Kidney capillary endothelial cell (primary cell): ENCODE measurements at regions not wholly inside any gene's neighbourhood (a gene's known extent, or its start where the extent isn't known, plus 50 kb on each side); places are given as distances from the start of the nearest gene placed in this dataset.
"Not testable (repeated sequence)": the region's sequence is repeated elsewhere in the genome, so short reads cannot be mapped to it uniquely, and the experiment has no call there.

Source experiments
- DNase-seq: peaks from one replicate; pipeline ENCODE4 v3.0.0-alpha.2; 2018; ENCODE audit warnings: low spot score

DNA sequence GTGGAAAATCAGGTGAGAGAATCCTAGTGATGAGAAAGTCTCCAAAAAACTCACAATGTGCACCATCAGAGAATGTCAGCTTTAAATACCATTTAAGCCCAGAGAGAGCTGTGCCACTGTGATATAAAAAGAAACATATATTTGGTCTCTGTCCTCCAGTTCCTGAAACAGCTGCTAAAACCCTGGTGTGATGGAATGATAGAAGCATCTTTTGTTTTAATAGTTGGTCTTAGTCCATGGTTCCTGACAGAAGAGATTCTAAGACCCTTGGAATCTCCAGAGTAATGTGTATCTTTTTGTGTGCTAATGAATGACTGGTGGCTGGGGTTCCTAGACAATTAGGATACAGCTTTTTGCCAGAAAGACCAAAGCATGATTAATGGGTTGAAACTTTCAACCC, 302.8 kb upstream of the B3GALT2 start:
- DNase-seq: no peak

DNA sequence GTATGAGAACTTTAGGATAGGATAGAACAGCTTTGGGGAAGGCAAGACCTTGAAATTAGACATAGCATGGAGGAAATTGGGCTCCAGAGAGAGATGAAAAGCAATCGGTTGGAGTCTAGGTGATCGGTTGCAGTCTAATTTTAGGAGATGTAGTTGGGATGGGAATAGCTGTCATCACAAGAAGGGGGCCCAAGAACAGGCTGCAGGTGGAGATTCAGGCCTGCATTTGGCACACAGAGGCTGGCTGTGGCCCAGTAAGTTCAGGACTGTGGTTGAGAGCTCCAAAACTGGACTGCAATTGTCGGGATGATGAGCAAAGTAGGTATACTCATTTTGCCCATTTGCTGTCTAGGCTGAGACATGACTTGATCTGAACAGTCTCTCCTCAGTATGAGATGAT, 301.3 kb upstream of the B3GALT2 start:
- no peak for DNase-seq

DNA sequence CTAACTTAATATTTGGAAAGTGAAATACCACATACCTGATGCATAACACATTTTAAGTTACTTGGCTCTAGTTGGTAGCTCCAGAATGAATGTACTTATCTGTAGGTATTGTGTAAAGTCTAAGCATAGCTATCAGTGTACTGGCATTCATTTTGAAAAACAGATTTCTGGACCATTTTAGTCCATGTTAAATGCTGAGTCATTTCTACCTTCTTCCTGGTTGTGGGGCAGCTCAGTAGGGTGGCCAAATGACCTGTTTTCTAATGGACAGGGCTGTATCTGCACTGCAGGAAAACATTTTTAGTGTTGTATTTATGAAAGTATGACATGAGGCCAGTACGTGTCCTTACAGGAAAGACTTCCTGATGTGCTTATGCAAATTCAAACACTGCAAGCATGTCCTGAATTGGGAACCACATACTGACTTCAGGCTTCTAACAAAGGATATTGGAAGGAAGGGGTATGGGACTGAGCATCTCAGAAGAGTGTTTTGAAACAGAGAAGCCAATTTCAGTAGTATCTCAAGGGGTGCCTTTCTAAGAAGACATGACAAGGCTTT, 300.3 kb upstream of the B3GALT2 start:
- peak; percentile 3 for DNase-seq

DNA sequence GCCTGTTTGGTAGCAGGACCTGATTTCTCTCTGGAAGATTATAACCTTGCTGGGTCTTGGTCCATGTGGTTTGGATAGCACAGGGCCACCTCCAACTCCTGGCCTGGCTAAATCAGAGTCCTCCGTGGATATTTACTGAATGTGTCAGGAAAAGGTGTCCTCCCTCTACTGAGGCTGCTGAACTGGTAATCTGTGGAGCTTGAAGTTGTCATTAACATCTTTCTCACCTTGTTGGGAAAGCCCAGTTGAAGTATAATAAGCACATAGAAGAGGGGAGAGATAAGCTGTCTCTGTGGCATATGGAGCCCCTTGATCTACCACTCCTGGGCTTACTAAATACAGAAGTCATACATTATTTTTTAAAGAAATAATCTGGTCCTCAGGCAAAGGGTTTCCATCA, 294.3 kb upstream of the B3GALT2 start:
- DNase-seq: no peak

DNA sequence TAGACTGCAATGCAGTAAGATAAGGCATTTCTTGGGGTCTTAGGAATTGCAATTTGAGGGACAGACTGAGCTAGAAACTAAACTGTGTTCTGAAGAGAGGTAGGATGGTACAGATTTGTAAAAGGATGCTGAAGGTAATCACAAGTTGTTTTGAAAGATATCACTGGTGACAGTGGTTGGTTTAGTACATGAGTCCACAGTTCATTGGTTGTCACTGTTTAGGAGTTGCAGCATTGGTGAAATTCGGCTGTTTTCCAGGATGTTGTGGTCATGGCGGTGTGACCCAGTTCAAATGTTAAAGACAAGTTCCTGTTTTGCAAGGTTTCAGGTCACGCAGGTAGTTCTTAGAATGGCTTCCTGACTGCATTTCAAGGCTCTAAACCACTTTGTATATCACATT, 292.8 kb upstream of the B3GALT2 start:
- no peak for DNase-seq

DNA sequence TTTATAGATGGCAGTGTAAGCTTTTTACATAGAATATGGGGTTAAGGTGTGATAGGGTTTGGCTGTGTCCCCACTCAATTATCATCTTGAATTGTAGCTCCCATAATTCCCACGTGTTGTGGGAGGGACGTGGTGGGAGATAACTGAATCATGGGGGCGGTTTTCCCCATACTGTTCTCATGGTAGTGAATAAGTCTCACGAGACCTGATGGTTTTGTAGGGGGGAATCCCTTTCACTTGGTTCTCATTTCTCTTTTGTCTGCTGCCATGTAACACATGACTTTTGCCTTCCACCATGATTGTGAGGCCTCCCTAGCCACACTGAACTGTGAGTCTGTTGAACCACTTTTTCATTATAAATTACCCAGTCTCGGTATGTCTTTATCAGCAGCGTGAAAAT, 290.3 kb upstream of the B3GALT2 start:
- no peak for DNase-seq

DNA sequence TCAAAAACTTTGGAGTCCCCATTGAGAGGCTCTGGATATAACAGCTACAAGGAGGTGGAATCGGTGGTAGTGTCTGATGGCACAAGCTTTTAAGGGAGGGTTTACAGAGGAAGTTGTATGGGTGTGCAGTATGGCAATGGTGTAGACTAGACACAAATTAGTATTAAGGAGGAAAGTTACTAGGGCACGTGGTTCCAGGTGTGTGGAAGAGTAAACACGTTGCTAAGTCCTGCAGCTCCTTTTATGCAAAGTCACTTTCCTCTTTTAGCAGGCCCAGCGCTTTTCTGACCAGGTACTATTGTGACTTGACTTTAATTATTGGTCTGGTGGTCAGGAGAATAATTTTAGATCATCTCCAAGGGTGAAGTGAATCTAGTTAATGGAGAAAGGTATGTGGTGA, 287.5 kb upstream of the B3GALT2 start:
- no peak for DNase-seq

DNA sequence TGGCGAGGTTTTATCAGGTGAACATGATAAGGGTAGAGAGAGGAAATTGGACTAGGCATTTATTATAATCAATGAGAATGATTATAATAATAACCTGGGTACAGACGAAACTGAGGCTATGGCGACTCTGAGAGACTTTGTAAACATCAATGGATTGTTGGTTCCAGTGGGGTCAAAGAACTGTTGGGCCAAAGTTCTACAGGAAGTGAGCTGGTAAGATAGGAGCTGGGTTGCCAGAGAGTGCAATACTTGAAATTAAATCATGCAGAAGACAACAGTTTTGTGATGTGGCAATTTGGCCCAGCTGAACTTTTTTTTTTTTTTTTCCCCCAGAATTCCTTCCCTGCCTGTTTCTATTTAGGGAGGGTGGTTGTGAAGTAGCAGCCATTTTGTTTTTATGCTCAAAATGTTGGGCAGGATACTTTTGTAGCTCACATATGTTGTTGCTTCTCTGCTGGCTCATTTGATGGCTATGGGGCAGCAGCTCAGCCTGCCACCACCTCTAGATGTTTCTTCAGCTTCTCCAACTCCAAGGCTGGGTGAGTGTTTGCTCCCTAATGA, 286.5 kb upstream of the B3GALT2 start:
- no peak for DNase-seq

DNA sequence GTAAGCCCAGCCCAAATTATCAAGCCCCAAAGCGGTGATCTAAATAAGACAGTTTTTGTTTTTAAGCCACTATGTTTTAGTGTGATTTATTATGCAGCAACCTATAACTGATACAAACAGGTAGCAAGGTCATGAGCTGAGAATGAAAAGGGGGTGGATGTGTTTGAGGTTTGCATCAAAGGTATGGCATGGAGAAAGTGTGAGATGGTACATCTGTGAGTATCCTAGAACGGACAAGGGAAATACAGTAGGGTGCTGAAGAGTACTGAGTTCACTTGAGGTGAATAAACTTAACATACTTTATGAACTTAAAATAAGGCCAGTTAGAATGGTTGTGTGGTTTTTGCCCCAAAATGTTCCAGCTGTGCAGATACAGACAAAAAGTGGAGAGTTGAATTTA, 286.0 kb upstream of the B3GALT2 start:
- DNase-seq: no peak

DNA sequence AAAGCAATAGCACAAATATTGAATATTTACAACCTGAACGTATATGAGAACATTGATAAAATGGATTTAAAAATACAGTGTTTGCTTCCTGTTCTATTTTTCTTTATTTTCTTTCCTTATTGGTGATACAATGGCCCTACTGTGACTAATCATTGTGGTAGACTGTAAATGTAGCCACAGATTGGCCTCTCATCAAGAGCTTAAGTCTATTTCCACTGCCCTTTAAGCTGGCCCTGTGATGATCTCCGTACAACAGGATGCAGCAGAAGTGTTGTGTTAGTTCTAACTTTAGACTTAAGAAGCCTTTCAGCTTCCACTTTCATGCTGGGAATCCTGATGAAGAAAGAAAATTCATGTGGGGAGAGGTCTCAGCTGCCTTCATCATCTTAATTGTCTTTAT, 285.6 kb upstream of the B3GALT2 start:
- DNase-seq: no peak

DNA sequence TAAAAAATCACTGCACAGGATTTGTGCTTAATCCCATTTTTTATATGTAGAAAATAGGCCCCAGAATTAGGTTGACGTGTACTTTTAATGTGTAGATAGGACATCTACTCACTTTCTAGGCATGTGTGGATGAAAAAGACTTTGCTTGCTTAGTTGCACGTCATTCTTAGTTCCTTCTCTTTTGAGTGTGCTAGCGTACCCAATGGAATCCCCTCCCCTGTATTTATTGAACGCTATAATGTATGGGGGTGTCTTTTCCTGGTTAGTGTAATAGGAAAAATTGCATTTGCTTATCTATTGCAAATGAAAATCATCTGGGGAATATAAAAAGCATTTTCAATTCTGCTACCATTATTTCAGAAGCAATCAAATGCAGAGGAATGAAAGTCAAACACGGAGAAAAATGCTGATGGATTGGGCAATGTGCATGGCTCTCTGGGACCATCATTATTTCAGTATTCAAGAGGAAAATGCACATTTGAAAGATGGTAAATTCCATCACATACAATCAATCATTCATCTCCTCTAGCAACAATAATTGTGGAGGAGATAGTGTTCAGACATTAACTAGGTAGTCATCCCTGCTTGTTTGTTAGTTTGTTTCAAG, 277.0 kb upstream of the B3GALT2 start:
- no peak for DNase-seq

DNA sequence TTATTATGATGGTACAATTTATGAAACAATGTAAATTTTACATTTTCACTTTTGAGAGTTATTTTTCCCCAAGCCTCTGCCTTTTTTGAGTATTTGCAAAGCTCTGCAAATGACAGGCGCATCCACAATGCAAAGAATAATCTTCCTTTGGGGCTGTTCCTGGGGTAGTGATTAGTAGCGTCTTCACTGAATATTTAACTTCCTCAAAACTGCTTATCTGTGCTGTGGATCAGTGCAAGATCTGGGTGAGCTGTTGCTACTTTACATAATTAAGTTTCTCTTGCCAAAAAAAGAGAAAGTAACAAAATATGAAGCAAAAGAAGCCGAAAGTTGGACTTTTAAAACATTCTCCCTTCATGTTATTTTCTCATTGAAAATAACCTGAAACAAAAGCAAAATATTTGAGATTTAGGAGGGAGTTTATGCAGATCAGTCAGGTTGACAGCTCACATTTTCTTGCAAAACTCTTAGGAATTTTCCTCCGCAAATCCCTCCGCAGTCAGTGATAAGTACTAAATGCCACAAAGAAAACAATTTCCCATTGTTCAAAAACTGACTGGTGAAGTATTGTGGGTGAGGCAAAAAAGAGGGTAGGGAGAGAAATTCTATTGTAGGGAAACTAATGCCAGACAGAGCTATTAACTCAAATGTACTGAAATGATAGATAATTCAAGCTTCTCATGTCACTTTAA, 276.4 kb upstream of the B3GALT2 start:
- no peak for DNase-seq

DNA sequence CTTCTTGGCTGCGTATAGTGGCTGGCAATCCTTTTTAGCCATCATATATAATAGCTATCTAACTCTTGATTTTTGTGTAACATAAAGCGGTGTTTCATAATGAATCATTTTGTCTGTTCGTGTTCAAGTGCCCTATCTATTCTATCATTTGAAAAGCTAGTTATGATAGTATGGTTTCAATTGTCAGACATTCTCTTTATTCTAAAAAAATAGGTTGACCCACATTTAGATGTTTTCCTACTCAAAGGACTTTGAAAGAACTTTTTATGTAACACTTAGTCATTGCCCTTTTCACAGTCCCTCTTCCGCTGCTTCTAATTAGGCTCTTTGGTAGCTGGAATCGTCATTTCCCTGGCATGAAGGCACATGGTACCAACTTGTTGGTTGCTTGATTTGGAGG, 272.2 kb upstream of the B3GALT2 start:
- DNase-seq: no peak

DNA sequence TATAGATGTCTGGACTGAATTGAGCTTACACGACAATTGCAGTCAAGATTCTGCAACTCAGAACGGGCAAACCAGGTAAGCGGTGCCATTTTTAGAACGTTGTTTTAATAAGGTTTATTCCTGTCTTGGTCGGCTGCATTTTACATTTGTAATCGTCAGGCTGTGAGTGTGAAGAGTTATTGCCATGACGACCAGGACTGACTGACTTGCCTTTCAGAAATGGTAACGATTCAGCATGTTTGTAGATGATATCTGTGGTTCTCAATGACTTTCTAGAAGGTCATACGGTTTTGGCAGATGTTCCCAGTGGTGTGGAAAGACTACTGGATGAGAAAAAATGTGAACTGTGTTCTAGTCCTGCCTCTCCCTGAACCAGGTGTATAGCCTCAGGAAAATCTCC, 271.3 kb upstream of the B3GALT2 start:
- no peak for DNase-seq

DNA sequence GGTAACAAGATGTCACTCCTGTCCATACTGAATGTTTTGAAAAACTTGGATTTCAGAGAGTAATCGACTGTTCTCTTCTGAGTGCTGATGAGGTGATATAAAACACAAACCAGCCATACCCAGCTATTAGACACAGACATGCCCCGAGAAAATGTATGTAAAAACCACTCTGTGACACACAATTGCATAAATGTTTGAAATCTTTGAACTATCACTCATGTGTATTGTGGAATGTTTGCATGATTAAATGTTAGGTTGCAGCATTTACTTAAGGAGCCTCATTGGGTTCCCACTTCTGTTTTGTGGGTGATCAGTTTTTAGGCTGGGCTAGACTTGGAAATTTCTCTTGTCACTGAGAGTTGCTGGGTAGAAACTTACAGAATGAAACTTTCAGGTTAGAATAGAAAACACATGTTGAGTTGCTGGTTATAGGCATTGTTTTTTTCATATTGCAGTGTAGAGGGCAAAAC, 270.4 kb upstream of the B3GALT2 start:
- no peak for DNase-seq

DNA sequence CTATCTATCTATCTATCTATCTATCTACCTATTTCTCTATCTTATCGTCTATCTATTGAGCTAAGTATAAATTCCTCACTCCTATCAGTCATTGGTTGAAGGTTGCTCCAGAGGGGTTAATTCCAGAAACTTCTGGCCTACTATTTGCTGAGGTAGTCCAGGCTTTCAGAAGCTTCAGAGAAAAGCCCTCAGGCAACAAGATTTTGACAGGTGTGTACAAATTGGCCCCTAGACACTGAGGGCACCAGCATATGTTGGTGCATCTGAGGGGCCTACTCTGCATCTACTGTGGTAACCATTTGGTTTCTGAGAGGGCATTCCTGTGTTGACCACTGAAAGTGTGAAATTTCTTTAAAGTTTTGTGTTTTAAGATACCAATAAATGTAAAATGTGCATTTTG, 265.2 kb upstream of the B3GALT2 start:
- no peak for DNase-seq

DNA sequence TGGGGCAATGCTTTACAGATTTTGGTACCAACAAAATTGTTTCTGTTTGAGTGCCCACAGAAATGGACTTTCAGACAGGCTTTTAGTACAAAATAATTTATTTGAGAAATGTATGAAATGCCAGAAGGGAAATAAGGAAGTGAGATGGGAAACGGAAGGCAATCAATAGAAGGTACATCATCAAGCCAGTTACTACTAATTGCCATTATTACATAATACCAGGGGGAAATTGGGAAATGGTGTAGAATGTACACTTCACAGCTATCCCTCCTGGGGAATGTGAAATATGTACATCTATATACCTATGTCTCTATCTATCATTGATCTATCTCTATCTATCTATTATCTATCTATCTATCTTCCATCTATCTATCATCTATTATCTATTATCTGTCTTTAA, 264.6 kb upstream of the B3GALT2 start:
- no peak for DNase-seq

DNA sequence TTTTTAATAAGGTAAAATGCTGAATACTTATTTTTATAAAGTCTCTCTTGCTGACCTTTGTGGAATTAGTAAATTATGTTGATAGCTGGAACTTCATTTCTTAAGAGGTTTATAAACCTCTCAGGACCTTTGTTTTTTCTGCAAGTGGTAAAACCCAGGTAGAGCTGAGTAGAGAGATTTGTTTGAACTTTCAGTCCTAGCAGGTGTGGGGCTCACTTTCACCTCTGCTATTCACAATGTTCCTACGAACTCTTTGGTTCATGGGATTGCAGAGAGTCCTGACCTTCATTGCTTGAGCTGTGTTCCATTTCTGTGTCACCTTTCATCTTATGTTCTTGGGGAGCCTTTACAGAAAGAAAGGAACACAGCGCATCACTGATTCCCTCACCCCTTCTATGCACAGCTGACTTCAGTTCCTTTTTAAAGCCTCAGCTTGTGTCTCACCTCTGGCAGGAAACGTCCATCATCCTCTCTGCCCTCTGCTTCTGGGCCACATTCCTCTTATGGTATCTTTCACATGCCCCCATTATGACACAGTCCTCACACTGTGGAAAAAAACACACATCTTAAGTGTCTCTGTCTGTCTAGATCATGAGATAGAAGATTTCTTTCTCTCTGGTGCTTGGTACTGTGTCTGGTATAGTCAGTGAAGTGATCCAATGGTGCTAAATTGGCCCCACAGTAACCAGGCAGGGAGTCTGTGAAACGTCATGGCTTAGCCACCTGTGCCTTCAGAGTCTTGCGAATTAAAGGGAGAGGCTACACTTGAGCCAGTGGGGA, 262.5 kb upstream of the B3GALT2 start:
- DNase-seq: no peak

DNA sequence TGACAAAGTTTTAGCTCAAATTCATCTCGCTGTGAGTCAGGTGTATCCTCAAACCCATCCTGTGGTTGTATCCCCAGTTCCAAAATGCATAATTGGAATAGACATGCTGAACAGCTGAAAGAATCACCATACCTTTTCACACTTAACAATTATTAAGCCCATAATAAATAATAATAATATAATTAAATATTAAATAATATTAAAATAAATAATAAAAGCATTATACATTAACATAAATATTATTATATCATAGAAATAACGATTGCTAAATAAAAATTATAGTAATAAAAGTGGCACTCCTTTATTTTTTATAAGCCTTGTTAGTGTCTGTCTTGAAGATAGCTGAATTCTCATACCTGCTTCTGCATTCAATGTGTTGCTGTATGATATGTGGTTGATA, 257.5 kb upstream of the B3GALT2 start:
- no peak for DNase-seq

DNA sequence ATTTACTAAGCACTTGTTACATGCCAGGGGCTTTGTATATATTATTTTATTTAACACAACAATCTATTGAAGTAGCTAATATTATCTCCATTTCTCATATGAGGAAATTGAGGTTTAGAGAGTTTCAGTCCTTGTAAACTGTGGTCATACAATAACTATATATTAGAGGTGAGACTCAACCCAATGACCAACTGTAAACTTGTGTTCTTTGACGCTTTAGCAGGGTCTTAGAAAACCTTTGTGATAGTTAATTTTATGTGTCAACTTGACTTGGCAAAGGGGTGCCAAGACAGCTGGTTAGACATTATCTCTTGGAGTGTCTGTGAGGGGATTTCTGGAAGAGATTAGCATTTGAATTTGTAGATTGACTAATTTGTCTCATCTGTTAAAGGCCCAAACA, 252.4 kb upstream of the B3GALT2 start:
- no peak for DNase-seq

DNA sequence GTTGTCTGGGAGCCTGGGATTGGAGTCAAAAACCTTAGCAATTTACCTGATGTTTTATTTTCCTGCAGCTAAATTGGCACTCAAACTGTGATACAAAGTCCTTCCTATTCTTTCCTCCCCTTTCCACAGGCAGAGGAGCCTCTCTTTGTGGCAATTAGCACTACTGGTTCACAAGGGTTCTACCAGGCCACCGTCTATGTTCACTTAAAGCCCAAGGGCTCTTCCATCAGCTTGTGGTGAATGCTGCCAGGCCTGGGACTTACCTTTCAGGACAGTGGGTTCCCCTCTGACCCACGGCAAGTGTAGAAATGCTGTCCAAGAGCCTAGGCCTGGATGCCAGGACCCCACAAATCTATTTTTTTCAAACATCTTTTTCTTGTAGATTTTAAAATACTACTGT, 251.9 kb upstream of the B3GALT2 start:
- no peak for DNase-seq

DNA sequence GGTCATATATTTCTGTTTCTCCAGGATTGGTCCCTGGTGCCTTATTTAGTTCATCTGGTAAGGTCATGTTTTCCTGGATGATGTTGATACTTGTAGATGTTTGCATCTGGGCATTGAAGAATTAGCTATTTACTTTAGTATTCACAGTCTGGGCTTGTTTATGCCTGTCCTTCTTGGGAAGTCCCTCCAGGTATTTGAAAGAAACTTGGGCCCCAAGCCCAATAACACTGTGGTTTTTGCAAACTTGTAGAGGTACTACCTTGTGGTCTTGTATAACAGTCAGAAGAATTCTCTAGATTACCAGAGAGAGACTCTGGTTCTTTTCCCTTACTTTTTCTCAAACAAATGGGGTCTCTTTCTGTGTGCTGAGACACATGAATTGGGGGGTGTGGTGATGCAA, 251.4 kb upstream of the B3GALT2 start:
- DNase-seq: no peak

DNA sequence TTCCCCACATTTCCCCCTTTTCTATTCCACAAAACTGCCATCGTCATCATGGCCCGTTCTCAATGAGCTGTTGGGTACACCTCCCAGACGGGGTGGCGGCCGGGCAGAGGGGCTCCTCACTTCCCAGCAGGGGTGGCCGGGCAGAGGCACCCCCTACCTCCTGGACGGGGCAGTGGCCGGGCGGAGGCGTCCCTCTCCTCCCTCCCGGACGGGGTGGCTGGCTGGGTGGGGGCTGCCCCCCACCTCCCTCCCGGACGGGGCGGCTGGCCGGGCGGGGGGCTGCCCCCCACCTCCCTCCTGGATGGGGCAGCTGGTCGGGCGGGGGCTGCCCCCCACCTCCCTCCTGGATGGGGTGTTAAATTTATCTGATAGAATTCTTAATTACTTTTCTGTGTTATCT, 250.9 kb upstream of the B3GALT2 start:
- not testable (repeated sequence) for DNase-seq
